Body of pancreas (tissue), 4 donors: ENCODE measurements at regions not wholly inside any gene's neighbourhood (a gene's known extent, or its start where the extent isn't known, plus 50 kb on each side); places are given as distances from the start of the nearest gene placed in this dataset.
"Not testable (repeated sequence)": the region's sequence is repeated elsewhere in the genome, so short reads cannot be mapped to it uniquely, and the experiment has no call there.

Experiments
- ATAC-seq: fragments of 150-250 bp; one replicate; pipeline ENCODE4 v1.9.1; 2016
- DNase-seq, 4 donors: peaks; one replicate each; pipeline ENCODE4 v3.0.0-alpha.2; 2019
- H3K27ac ChIP-seq, 4 donors: fragments of 200-600 bp; sonication (generic); 1 replicate in 3 of 4; 2 replicates in 1 of 4; pipeline versions ENCODE4 v1.5.1 to v1.6.1; 2016 to 2019; ENCODE audit warnings: mild to moderate bottlenecking in 1 of 4, mixed read lengths in 1 of 4, moderate library complexity in 1 of 4
- H3K27me3 ChIP-seq, 2 donors: fragments of 200-600 bp; sonication (generic); one replicate each; pipeline ENCODE4 v1.6.0; 2016; ENCODE audit warnings: mild to moderate bottlenecking in 1 of 2
- H3K36me3 ChIP-seq, 2 donors: fragments of 200-600 bp; sonication (generic); replicated peaks in 1 of 2; 2 replicates each; pipeline ENCODE4 v1.5.1; 2016; ENCODE audit warnings: low read depth in 2 of 2; ENCODE audit not compliant: insufficient read depth in 1 of 2
- H3K4me1 ChIP-seq: fragments of 200-600 bp; sonication (generic); one replicate; pipeline ENCODE4 v1.6.0; 2016
- H3K4me3 ChIP-seq, 2 donors: fragments of 200-600 bp; sonication (generic); 1 replicate in 1 of 2; 2 replicates in 1 of 2; pipeline ENCODE4 v1.5.1; 2016 to 2019
- H3K9me3 ChIP-seq, 3 donors: fragments of 200-600 bp; sonication (generic); 1 replicate in 2 of 3; 2 replicates in 1 of 3; pipeline ENCODE4 v1.5.1; 2016
- POLR2A ChIP-seq, 3 donors: fragments of 450-650 bp; IDR thresholded peaks; one replicate each; pipeline ENCODE4 v1.6.1; 2016; ENCODE audit warnings: antibody characterized with exemption in 3 of 3, mild to moderate bottlenecking in 2 of 3
- WGBS, 2 donors: methylation state at CpG; one replicate each; pipeline ENCODE4 v1.1.5; 2017; 5-methylcytosine and 5-hydroxymethylcytosine counted together
- intact Hi-C: fragments of 100-400 bp; cut with DNase I; formaldehyde crosslinking; loops from one replicate; pipeline ENCODE4 v1.15.1; 2023
- TF ChIP-seq, protein P1 (sequence below), 7 experiments: fragments of 450-650 bp in 4 of 7; fragments of 200-600 bp in 3 of 7; sonication (generic) in 3 of 7; IDR thresholded peaks; one replicate each; pipeline ENCODE4 v1.5.1; 2016 to 2019; ENCODE audit warnings: antibody characterized with exemption in 7 of 7

DNA sequence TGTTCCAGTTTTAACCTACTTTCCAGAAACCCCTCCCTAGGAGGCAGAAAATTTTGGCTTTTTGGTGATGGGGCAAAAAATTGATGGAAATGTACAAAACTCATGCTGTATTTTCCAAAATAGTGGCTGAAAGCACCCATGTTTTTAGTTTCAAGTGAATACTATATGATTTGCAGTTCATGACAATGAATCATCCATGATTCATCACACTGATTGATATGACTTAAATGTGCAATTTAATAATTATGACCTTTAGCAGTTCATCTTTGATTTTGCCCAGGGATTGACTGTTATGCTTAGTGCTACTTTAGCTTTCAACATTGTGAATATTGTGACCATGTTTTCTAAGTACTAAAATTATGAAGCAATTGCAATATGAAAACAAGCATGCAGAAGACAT, 478.7 kb downstream of the HTR1B start:
- no peak overlapping the region for H3K27ac ChIP-seq
- intact Hi-C loops, result no loop called here
- H3K4me1 ChIP-seq, result no peaks in the 10 kb centered on the region
- peaks cover 0 to 6% (median 0%) of the 10 kb centered on the region in 3 donors for H3K9me3 ChIP-seq
- no peak for ATAC-seq
- no peaks in the 10 kb centered on the region for H3K27me3 ChIP-seq
- DNase-seq, result no peak
- TF ChIP-seq, protein P1, sequence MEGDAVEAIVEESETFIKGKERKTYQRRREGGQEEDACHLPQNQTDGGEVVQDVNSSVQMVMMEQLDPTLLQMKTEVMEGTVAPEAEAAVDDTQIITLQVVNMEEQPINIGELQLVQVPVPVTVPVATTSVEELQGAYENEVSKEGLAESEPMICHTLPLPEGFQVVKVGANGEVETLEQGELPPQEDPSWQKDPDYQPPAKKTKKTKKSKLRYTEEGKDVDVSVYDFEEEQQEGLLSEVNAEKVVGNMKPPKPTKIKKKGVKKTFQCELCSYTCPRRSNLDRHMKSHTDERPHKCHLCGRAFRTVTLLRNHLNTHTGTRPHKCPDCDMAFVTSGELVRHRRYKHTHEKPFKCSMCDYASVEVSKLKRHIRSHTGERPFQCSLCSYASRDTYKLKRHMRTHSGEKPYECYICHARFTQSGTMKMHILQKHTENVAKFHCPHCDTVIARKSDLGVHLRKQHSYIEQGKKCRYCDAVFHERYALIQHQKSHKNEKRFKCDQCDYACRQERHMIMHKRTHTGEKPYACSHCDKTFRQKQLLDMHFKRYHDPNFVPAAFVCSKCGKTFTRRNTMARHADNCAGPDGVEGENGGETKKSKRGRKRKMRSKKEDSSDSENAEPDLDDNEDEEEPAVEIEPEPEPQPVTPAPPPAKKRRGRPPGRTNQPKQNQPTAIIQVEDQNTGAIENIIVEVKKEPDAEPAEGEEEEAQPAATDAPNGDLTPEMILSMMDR (IDR thresholded peaks at IDR 0.05), result no peak
- TF ChIP-seq POLR2A (IDR thresholded peaks at IDR 0.05), result no peak
- no peak overlapping the region for H3K4me3 ChIP-seq
- no peaks in the 10 kb centered on the region for H3K36me3 ChIP-seq

DNA sequence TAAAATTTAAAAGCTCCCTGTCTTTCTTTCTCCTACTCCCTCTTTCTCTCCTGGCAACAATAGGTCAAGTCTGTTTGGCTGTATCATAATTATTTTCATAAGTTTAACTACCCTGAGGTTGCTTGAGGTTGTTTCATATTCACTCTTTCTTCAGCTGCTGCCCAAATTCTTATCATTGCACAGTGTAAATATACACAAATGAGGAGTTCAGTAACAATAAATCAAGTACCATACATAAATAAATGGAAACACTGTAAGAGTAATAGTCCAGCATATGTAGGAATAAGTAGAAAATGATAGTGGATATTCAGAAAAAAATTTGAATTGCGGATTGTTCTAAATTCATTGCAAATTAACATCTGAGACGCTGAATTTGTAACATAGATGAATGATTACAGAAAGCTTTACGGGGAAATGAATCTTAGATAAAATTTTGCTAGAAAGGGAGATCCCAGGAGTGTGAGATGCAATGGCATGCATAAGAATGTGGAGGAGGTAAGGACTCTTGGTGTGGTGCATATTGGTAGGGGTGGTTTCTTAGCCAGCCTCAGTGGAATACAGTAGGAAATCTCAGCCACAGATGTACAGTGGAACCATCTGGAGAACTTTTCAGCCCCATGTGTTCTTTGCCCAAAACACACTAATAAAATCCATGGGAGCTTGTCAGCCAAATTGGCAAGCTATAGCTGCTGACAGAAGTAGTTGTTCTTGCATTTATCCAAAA, 480.7 kb downstream of the HTR1B start:
- H3K27me3 ChIP-seq, result no peaks in the 10 kb centered on the region
- DNase-seq (no peak), ATAC-seq (no peak)
- H3K9me3 ChIP-seq, result no peaks in the 10 kb centered on the region
- H3K36me3 ChIP-seq, result no peaks in the 10 kb centered on the region
- 89 to 91% methylated on average over 3 of the region's 3 CpGs for WGBS, 2 donors
- intact Hi-C loops, result no loop called here
- TF ChIP-seq, protein P1 (IDR thresholded peaks at IDR 0.05), result no peak
- TF ChIP-seq POLR2A (IDR thresholded peaks at IDR 0.05), result no peak
- H3K4me3 ChIP-seq, result no peak overlapping the region
- no peaks in the 10 kb centered on the region for H3K4me1 ChIP-seq
- H3K27ac ChIP-seq, result no peak overlapping the region

DNA sequence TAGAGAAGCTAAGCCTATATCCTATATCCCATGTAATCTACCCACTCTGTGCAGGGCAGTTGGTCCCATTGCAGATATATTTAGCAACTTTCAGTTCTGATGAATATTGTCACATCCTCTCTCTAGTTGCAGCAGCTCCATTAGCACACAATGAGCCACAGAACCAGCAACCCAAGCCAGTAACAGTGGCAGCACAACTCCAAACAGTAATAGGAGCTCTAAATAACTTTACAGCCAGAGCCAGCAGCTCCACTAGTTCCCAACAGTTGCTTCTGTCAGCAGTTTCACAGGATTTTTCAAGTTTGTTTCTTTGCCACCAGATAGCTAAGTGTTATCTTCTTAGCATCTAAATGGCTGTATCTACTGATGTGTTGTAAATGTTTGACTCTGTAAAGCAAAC, 490.8 kb downstream of the HTR1B start:
- H3K27me3 ChIP-seq, result no peaks in the 10 kb centered on the region
- H3K4me1 ChIP-seq, result no peaks in the 10 kb centered on the region
- no peaks in the 10 kb centered on the region for H3K36me3 ChIP-seq
- intact Hi-C loops, result no loop called here
- ATAC-seq (no peak), DNase-seq (no peak)
- no peak for TF ChIP-seq POLR2A (IDR thresholded peaks at IDR 0.05)
- TF ChIP-seq, protein P1 (IDR thresholded peaks at IDR 0.05), result no peak
- H3K9me3 ChIP-seq, result peaks cover 0 to 2% (median 0%) of the 10 kb centered on the region in 3 donors
- H3K4me3 ChIP-seq, result no peak overlapping the region
- H3K27ac ChIP-seq, result no peak overlapping the region

DNA sequence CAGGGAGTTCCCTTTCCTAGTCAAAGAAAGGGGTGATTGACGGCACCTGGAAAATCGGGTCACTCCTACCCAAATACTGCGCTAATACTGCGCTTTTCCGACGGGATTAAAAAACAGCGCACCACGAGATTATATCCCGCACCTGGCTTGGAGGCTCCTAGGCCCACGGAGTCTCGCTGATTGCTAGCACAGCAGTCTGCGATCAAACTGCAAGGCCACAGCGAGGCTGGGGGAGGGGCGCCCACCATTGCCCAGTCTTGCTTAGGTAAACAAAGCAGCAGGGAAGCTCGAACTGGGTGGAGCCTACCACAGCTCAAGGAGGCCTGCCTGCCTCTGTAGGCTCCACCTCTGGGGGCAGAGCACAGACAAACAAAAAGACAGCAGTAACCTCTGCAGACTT, 504.1 kb downstream of the HTR1B start:
- H3K27me3 ChIP-seq, H3K4me3 ChIP-seq, intact Hi-C loops, H3K27ac ChIP-seq, H3K36me3 ChIP-seq, ATAC-seq, H3K4me1 ChIP-seq, DNase-seq: not testable (repeated sequence)
- H3K9me3 ChIP-seq, result peaks cover 0 to 18% (median 0%) of the 10 kb centered on the region in 3 donors
- WGBS, 2 donors, result 84 to 88% methylated on average over 11 to 15 of the region's 15 CpGs

DNA sequence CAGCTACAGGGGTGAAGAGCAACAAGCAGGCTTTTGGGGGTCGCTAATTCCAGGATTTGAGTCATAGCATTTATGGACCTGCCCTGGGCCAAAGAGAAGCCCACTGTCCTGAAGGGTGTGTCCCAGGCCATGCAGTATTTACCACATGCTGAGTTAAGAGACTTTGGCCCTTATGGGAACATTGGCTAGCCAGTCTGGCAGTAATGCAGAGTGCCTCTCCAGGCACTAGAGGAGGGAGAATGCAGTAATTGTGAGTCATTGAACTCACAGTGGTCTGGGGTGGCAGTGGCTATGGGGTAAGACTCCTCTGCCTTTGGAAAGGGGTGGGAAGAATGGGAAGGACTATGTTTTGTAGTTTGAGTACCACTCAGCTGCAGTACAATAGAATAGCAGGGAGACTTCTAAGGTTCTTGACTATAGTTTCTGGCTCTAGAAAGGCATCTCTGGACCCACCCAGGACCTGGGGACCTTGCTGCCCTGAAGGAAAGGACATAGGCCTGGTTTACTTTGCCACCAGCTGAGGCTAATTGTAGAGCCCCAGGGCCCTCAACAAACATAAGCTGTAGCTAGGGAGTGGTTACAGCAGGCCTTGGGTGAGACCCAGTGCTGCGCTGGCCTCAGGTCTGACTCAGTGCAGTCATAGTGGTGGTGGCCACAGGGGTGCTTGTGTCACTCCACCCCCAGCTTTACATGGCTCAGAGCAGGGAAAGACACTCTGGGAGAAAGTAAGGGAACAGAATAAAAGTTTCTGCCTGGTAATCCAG, 520.9 kb downstream of the HTR1B start:
- H3K9me3 ChIP-seq, result peaks cover 0 to 14% (median 0%) of the 10 kb centered on the region in 3 donors
- 87 to 90% methylated on average over 2 of the region's 2 CpGs for WGBS, 2 donors

More for the DNA sequence above, 520.9 kb downstream of the HTR1B start:
- no peak overlapping the region for H3K27ac ChIP-seq
- DNase-seq (no peak), ATAC-seq (no peak)
- H3K4me1 ChIP-seq, result no peaks in the 10 kb centered on the region
- H3K27me3 ChIP-seq, result no peaks in the 10 kb centered on the region
- TF ChIP-seq, protein P1 (IDR thresholded peaks at IDR 0.05), result no peak
- TF ChIP-seq POLR2A (IDR thresholded peaks at IDR 0.05), result no peak
- H3K4me3 ChIP-seq, result no peak overlapping the region
- intact Hi-C loops, result no loop called here
- no peaks in the 10 kb centered on the region for H3K36me3 ChIP-seq
